Superior temporal gyrus (tissue), 1 donor: ENCODE measurements at regions not wholly inside any gene's neighbourhood (a gene's known extent, or its start where the extent isn't known, plus 50 kb on each side); places are given as distances from the start of the nearest gene placed in this dataset.
"Not testable (repeated sequence)": the region's sequence is repeated elsewhere in the genome, so short reads cannot be mapped to it uniquely, and the experiment has no call there.

Experiments used
- DNase-seq: peaks from one replicate; pipeline ENCODE4 v3.0.0-alpha.2; 2016; ENCODE audit errors: extremely low spot score

GRCh38 chr12:18008642-18009041, 81.4 kb downstream of the RERGL start:
- no peak for DNase-seq

- no peak for DNase-seq
Observed at GRCh38 chr12:17999174-17999801, 90.7 kb downstream of the RERGL start.

DNA sequence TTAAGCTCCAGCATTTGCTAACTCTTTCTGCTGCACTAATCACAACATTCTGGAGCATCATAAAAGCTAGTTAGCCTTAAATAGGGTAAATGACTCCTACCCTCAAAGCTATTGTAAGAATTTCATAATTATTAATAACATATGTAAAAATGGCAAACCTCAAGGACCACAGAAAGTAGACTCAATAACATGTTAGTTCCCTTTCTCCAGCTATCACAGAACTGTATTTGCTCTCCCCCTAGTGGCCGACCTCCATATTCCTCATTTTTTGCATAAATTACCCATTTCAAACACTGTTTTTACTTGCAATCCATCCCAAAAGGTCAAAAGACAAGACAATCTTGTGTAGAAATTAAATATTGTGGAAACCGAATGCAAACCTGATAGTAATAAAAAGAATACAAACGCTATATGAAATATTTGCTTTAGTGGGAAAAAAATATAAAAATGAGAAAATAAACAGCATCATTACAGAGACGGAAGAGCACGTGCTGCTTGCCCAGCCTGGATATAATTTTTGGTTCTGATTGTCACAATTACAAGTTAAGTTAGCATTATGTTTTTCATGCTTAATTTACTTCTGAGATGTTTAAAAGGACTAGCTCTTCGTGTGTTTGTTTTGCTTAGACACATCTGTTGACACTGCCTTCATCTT, 97.9 kb downstream of the RERGL start:
- DNase-seq: peak; percentile 84

DNA sequence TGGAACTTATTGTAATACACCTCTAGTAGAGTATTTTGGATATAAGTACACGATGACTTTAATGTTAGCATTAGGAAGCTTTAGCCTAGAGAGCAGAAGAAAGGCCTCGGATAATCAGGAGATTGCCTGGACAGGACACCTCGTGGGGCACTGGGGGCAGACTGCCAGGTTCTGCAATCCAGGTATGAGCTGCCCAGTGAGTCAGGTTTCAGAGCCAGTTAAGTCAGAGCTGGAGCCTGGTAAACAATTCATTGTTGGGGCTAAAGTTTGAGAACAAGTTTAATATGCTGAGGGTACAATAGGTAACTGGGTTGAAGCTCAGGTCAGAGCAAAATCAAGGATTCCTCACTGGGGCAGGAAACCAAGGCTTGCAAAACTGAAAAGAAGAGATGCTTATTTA, 107.4 kb downstream of the RERGL start:
- DNase-seq: no peak

- DNase-seq: no peak
Observed at GRCh38 chr12:17976202-17976601, 113.8 kb downstream of the RERGL start.

DNA sequence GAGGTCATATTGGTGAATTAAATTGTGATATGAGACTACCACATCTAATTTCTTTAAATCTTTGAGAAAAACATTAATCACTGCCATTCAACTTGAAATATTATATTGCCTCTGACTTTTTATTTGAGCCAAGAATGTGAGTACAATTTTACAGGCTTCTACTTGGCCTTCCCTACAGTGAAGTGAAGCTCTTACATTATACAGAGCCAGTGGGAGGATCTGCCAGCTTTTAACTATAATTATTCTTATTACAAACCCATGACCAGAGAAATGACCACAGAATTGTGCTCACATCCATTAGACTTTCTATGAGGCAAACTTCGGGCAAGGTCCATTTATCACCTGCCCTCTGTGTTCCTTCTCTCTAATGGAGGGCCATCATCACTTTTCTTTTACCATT, 114.2 kb downstream of the RERGL start:
- no peak for DNase-seq

DNA sequence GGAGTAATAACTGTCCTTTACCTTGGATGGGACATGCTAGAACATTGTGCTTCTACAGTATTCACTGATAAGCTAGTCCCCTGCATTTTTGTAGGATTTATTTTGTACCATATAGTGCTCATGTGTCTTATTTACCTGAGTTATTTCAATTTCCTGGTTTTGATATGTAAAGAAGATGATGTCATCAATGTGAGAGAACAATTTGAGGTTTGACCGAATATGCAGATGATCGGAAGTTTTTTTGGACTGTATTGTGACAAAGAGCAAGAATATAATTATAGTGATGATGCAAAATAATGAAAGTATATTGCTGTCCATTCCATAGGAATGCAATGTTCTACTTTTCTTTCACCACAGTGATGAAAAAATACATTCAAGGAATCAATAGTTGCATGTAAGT, 114.8 kb downstream of the RERGL start:
- no peak for DNase-seq

- DNase-seq: no peak
Observed at GRCh38 chr12:17971850-17972249, 118.1 kb downstream of the RERGL start.

DNA sequence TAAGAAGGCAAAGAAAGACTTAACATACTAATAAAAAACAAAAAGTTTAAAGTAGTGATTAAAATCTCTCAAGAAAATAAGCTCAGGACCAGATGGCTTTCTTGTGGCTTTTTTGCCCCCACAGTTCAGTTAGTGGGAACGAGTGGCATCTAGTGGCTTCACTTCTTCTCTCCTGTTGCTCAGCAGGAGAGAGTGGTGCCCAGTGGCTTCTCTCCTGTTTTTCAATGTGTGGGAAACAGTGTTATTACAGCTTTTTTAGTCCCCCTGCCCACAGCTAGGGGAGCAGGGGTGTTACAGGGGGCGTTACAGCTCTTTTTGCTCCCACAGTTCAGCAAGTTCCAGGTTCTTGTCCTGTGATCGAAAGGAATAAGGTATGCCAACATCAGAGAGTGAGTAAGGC, 135.2 kb downstream of the RERGL start:
- no peak for DNase-seq

- DNase-seq: no peak
Observed at GRCh38 chr12:17950898-17951297, 139.1 kb downstream of the RERGL start.

GRCh38 chr12:17949558-17950141, 140.3 kb downstream of the RERGL start:
- DNase-seq: no peak

- DNase-seq: peak; percentile 38
Observed at GRCh38 chr12:17928708-17929366, 161.2 kb downstream of the RERGL start.

- DNase-seq: no peak
Observed at GRCh38 chr12:17918013-17918412, 172.0 kb downstream of the RERGL start.

- DNase-seq: peak; percentile 29
Observed at GRCh38 chr12:17884581-17884980, 205.4 kb downstream of the RERGL start.

GRCh38 chr12:17878714-17879113, 211.3 kb downstream of the RERGL start:
- DNase-seq: no peak

DNA sequence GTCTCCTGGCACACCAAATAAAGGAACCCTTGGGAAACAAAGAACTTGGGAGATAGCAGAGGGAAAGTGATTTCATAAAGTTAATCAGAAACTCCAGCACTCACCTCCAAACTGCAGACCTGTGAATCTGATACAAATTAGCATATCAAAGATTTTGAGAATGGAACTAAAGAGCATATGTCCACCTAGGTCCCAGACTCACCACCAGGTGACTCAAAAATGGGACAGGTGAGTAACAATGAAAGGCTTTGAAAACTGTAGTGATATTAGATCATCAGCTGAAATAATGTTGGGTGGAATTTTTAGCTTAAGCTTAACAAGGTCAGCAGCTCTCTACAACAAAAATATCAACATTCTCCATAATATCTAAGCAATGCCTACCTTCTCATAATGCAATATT, 214.8 kb downstream of the RERGL start:
- DNase-seq: no peak

DNA sequence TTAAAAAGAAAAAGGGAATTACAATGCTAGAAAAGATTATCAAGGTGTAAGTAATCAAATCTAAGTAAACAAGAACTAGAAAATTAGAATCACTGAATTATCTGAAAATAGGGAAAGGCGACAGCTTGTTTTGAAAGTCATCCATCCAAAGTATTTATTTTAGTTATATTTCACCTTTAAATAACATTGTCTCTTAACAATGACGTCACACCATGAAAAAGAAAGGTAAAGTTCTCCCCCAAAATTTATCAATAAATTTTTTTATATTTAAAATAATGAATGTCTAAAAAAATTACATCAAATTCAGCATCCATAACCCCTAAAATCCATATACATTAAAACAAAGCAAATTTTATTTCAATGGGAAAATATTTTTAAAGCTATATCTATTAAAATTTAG, 223.2 kb downstream of the RERGL start:
- DNase-seq: no peak

DNA sequence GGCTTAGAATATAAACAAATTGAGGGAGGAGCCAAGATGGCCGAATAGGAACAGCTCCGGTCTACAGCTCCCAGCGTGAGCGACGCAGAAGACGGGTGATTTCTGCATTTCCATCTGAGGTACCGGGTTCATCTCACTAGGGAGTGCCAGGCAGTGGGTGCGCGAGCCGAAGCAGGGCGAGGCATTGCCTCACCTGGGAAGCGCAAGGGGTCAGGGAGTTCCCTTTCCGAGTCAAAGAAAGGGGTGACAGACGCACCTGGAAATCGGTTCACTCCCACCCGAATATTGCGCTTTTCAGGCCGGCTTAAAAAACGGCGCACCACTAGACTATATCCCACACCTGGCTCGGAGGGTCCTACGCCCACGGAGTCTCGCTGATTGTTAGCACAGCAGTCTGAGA, 234.4 kb downstream of the RERGL start:
- not testable (repeated sequence) for DNase-seq

- no peak for DNase-seq
Observed at GRCh38 chr12:17853054-17853453, 236.9 kb downstream of the RERGL start.

DNA sequence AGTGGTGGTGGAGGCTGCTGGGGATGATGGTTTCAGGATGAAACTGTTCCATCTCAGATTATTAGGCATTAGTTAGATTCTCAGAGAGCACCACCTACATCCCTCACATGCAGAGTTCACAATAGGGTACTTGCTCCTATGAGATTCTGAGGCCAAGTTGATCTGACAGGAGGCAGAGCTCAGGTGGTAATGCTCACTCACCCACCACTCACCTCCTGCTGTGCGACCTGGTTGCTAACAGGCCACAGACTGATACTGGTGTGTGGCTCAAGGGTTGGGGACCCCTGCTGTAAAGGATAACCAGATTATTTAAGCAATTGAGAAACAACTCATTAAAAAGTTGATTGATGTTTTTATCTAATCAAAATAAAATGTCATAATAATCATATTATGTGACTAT, 248.5 kb downstream of the RERGL start:
- no peak for DNase-seq

DNA sequence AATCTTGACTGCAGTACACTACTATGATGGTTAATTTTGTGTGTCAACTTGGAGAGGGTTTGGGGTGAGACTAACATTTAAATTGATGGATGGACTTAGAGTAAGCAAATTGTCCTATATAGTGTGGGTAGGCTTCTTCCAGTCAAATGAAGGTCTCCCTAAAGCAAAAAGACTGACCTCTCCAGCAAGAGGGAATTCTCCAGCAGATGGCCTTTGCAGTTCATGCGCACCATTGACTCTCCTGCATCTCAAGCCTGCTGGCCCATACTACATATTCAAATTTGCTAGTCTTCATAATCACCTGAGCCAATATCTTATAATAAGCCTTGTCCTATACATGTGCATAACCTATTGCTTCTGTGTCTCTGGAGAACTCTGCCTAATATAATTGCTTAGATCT, 260.2 kb downstream of the RERGL start:
- no peak for DNase-seq

DNA sequence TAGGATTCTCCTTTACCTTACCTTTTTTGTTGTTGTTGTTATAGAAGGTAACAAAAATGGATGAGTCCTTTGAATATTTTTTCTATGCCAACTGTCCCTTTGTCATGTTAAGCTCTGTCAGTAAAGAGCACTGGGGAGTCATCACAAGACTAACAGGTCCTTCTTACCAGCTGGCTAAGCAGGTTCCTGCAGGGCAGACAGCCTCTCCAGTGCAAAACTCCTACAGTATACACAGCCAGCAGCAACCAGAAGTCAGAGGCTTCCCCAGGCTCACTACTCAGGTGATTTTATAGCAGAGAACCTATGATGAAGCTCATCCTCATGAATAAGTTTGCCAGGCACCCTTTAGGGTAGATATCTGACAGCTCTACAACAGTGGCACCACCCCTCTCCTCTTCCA, 271.1 kb downstream of the RERGL start:
- DNase-seq: no peak

GRCh38 chr12:17810399-17810798, 279.6 kb downstream of the RERGL start:
- DNase-seq: no peak
